GM12878 (cell line): ENCODE measurements at regions not wholly inside any gene's neighbourhood (a gene's known extent, or its start where the extent isn't known, plus 50 kb on each side); places are given as distances from the start of the nearest gene placed in this dataset.

Experiments
- ATAC-seq: fragments of 200-7000 bp; cut with Tn5 transposase; 3 replicates; pipeline ENCODE4 v1.9.1; 2020; ENCODE audit warnings: mild to moderate bottlenecking, moderate library complexity
- BruUV-seq: library from RNA; stranded (reverse); fragments of 400-500 nt; replicated peaks from 2 replicates; lab custom pipeline; 2021; lab: Mats Ljungman, UMichigan
- CTCF ChIA-PET: fragments of 300-600 bp; sonication (Branson Sonifier 250); formaldehyde crosslinking; extraction: SDS; loops from one replicate; lab custom pipeline; 2021; ENCODE audit warnings: inconsistent platforms; lab: Yijun Ruan, JAX
- POLR2A ChIA-PET: fragments of 350-600 bp; formaldehyde crosslinking; extraction: SDS; loops from one replicate; lab custom pipeline; 2021; ENCODE audit warnings: inconsistent platforms; lab: Charles Lee
- RAD21 ChIA-PET: fragments of 300-600 bp; sonication (Branson Sonifier 250); formaldehyde crosslinking; loops from one replicate; lab custom pipeline; 2023; ENCODE audit warnings: antibody characterized with exemption; ENCODE audit not compliant: unreplicated experiment; lab: Charles Lee
- SMC1A ChIA-PET: fragments of 300-600 bp; sonication (Branson Sonifier 250); formaldehyde crosslinking; loops from one replicate; lab custom pipeline; 2023; ENCODE audit not compliant: unreplicated experiment, uncharacterized antibody; lab: Charles Lee
- DNase-seq: peaks from one replicate; pipeline ENCODE4 v3.0.0-alpha.2; 2011; ENCODE audit warnings: low read depth, low spot score
- FAIRE-seq: peaks from 3 replicates; lab custom pipeline; 2011; peaks lifted over from hg19 to GRCh38; lab: Jason Lieb, UNC
- H2AFZ ChIP-seq: 2 replicates; pipeline ENCODE4 v1.6.0; 2011; ENCODE audit warnings: low read depth, low read length, control low read depth; ENCODE audit not compliant: control insufficient read depth
- H3K27ac ChIP-seq: 2 replicates; pipeline ENCODE4 v1.5.1; 2011; ENCODE audit warnings: control low read depth; ENCODE audit not compliant: control insufficient read depth, insufficient read depth
- H3K27me3 ChIP-seq, 2 experiments: replicated peaks in 1 of 2; 2 replicates each; pipeline versions ENCODE4 v1.6.0 to v1.6.1; 2011; ENCODE audit warnings: low read length in 1 of 2; ENCODE audit not compliant: control insufficient read depth in 2 of 2, insufficient read depth in 2 of 2
- H3K36me3 ChIP-seq, 2 experiments: 2 replicates each; pipeline ENCODE4 v1.5.1; 2011; ENCODE audit warnings: low read length in 1 of 2; ENCODE audit not compliant: control insufficient read depth in 2 of 2, insufficient read depth in 2 of 2
- H3K4me1 ChIP-seq: 2 replicates; pipeline ENCODE4 v1.6.1; 2011; ENCODE audit warnings: mild to moderate bottlenecking, low read length, moderate library complexity, mixed read lengths; ENCODE audit not compliant: control insufficient read depth, insufficient read depth
- H3K4me2 ChIP-seq: 2 replicates; pipeline ENCODE4 v1.6.0; 2011; ENCODE audit warnings: control low read depth; ENCODE audit not compliant: control insufficient read depth, insufficient read depth
- H3K4me3 ChIP-seq: fragments of 200-600 bp; sonication (generic); 2 replicates; pipeline ENCODE4 v1.5.1; 2016
- H3K79me2 ChIP-seq: 2 replicates; pipeline ENCODE4 v1.6.0; 2011; ENCODE audit warnings: low read length; ENCODE audit not compliant: control insufficient read depth, insufficient read depth
- H3K9ac ChIP-seq: 2 replicates; pipeline ENCODE4 v1.8.0; 2011; ENCODE audit warnings: low read length, control low read depth, mixed read lengths; ENCODE audit not compliant: control insufficient read depth, insufficient read depth
- H3K9me3 ChIP-seq: replicated peaks from 3 replicates; pipeline ENCODE4 v1.5.1; 2011; ENCODE audit warnings: mild to moderate bottlenecking, low read length; ENCODE audit not compliant: control insufficient read depth, insufficient read depth
- H4K20me1 ChIP-seq: 2 replicates; pipeline ENCODE4 v1.6.0; 2011; ENCODE audit not compliant: control insufficient read depth, insufficient read depth
- HDAC6 ChIP-seq: fragments of 200-600 bp; sonication (generic); IDR thresholded peaks from one replicate; pipeline ENCODE4 v1.8.0; 2017; ENCODE audit warnings: antibody characterized with exemption; ENCODE audit not compliant: unreplicated experiment
- HSF1 ChIP-seq: fragments of 150-350 bp; IDR thresholded peaks from 2 replicates; pipeline ENCODE4 v1.6.1; 2014; ENCODE audit warnings: mild to moderate bottlenecking, low read depth, low read length
- KLF5 ChIP-seq: fragments of 450-650 bp; IDR thresholded peaks from 2 replicates; pipeline ENCODE4 v1.6.1; 2014; ENCODE audit warnings: mild to moderate bottlenecking; ENCODE audit not compliant: partially characterized antibody
- PBX3 ChIP-seq: IDR thresholded peaks from 2 replicates; pipeline ENCODE4 v1.6.1; 2011; ENCODE audit warnings: mild to moderate bottlenecking, low read depth, low read length, moderate library complexity; ENCODE audit not compliant: insufficient replicate concordance
- SP1 ChIP-seq: IDR thresholded peaks from one replicate; pipeline ENCODE4 v1.6.1; 2011; ENCODE audit warnings: low read depth, low read length
- STAT1 ChIP-seq: fragments of 450-650 bp; conservative IDR thresholded peaks from 2 replicates; pipeline ENCODE4 v1.6.1; 2014; ENCODE audit warnings: antibody characterized with exemption, mild to moderate bottlenecking
- WGBS: methylation state at CpG from one replicate; pipeline ENCODE4 v1.1.6; 2016; ENCODE audit warnings: low lambda C conversion rate; ENCODE audit not compliant: insufficient replicate concordance, insufficient coverage; ENCODE audit errors: missing lambda C conversion rate; 5-methylcytosine and 5-hydroxymethylcytosine counted together
- in situ Hi-C: fragments of 300-500 bp; cut with MboI; formaldehyde crosslinking; loops from 9 replicates; pipeline ENCODE4 v1.14.3; 2018; ENCODE audit warnings: mixed read lengths
- intact Hi-C: fragments of 100-400 bp; cut with micrococcal nuclease; formaldehyde crosslinking; loops from one replicate; pipeline ENCODE4 v1.14.2; 2022; ENCODE audit not compliant: unreplicated experiment

GRCh38 chr16:66293207-66293735, 73.2 kb upstream of the CDH5 start:
- no peak overlapping the region for H3K4me2 ChIP-seq
- ATAC-seq: no peak
- TF ChIP-seq KLF5: no peak
- TF ChIP-seq SP1: no peak
- no peak for TF ChIP-seq HDAC6
- TF ChIP-seq HSF1: no peak
- TF ChIP-seq PBX3: no peak
- TF ChIP-seq STAT1: no peak
- TF ChIP-seq, all 136 proteins: peak for 0
- no peak overlapping the region for H3K27ac ChIP-seq
- RAD21 ChIA-PET: no interaction called here
- no peak for FAIRE-seq
- H3K4me1 ChIP-seq: no peaks in the 10 kb centered on the region
- H4K20me1 ChIP-seq: no peaks in the 10 kb centered on the region; the same call in 1 of the 2 replicates
- no peak for DNase-seq
- in situ Hi-C loops (no loop called here), intact Hi-C loops (no loop called here)
- H3K79me2 ChIP-seq: no peaks in the 10 kb centered on the region
- POLR2A ChIA-PET: no interaction called here
- H3K9me3 ChIP-seq: no peaks in the 10 kb centered on the region
- no peak overlapping the region for H3K9ac ChIP-seq
- no peak overlapping the region for H3K4me3 ChIP-seq
- CTCF ChIA-PET: no interaction called here
- SMC1A ChIA-PET: no interaction called here
- no peak overlapping the region for H2AFZ ChIP-seq
- peaks cover 0 to 3% of the 10 kb centered on the region in 2 experiments; a peak in 1 of 4 replicates for H3K27me3 ChIP-seq
- BruUV-seq: no TSS peak
- 11% methylated on average over 5 of the region's 5 CpGs for WGBS
- no peaks in the 10 kb centered on the region for H3K36me3 ChIP-seq
